K562 (cell line): ENCODE measurements at regions not wholly inside any gene's neighbourhood (a gene's known extent, or its start where the extent isn't known, plus 50 kb on each side); places are given as distances from the start of the nearest gene placed in this dataset.

Experiments used
- ATAC-seq: fragments of 200-7000 bp; cut with Tn5 transposase; 3 replicates; pipeline ENCODE4 v1.9.1; 2020; ENCODE audit warnings: moderate library complexity
- BruUV-seq: library from RNA; stranded (reverse); fragments of 400-500 nt; replicated peaks from 2 replicates; lab custom pipeline; 2021; lab: Mats Ljungman, UMichigan
- CTCF ChIA-PET: fragments of 300-600 bp; formaldehyde crosslinking; extraction: SDS; loops from one replicate; lab custom pipeline; 2021; ENCODE audit warnings: low intra/inter-chr PET ratio; lab: Yijun Ruan, JAX
- POLR2A ChIA-PET: fragments of 300-600, 350-650 bp; sonication (Branson Sonifier 250); formaldehyde crosslinking; extraction: SDS; loops from one replicate; lab custom pipeline; 2021; ENCODE audit warnings: antibody characterized with exemption, inconsistent platforms; lab: Yijun Ruan, JAX
- DNase-seq, 4 experiments: peaks; one replicate each; pipeline versions ENCODE4 v3.0.0 to v3.0.0-alpha.2; 2011 to 2018; ENCODE audit warnings: low spot score in 3 of 4, mixed read lengths in 3 of 4; ENCODE audit errors: extremely low read depth in 1 of 4
- FAIRE-seq: peaks from 2 replicates; lab custom pipeline; 2011; peaks lifted over from hg19 to GRCh38; lab: Jason Lieb, UNC
- H2AFZ ChIP-seq: 2 replicates; pipeline ENCODE4 v1.6.0; 2011; ENCODE audit warnings: low read depth, low read length, control low read depth, inconsistent platforms
- H3K27ac ChIP-seq: fragments of 200-600 bp; 3 replicates; pipeline ENCODE4 v1.8.0; 2011; ENCODE audit warnings: low read depth, mild to moderate bottlenecking, control low read depth, inconsistent platforms, low read length, moderate library complexity, mixed read lengths; ENCODE audit errors: extremely low read depth
- H3K27me3 ChIP-seq, 2 experiments: fragments of 300-600 bp in 1 of 2; 2 replicates in 1 of 2; 3 replicates in 1 of 2; pipeline versions ENCODE4 v1.6.0 to v1.8.0; 2011; ENCODE audit warnings: inconsistent platforms in 2 of 2, low read length in 2 of 2, mild to moderate bottlenecking in 1 of 2, mixed read lengths in 1 of 2, moderate library complexity in 1 of 2; ENCODE audit not compliant: control insufficient read depth in 2 of 2, insufficient read depth in 2 of 2
- H3K36me3 ChIP-seq: fragments of 300-600 bp; 3 replicates; pipeline ENCODE4 v1.8.0; 2011; ENCODE audit warnings: mild to moderate bottlenecking, low read length, inconsistent platforms; ENCODE audit not compliant: control insufficient read depth, insufficient read depth
- H3K4me1 ChIP-seq, 2 experiments: fragments of 200-600 bp in 1 of 2; replicated peaks in 1 of 2; 2 replicates in 1 of 2; 3 replicates in 1 of 2; pipeline versions ENCODE4 v1.5.1 to v1.8.0; 2011; ENCODE audit warnings: inconsistent platforms in 2 of 2, low read length in 2 of 2, mild to moderate bottlenecking in 1 of 2, mixed read lengths in 1 of 2, moderate library complexity in 1 of 2; ENCODE audit not compliant: control insufficient read depth in 2 of 2, insufficient read depth in 2 of 2
- H3K4me2 ChIP-seq: 2 replicates; pipeline ENCODE4 v1.6.1; 2011; ENCODE audit warnings: low read length, control low read depth, inconsistent platforms, mixed read lengths; ENCODE audit not compliant: insufficient read depth
- H3K4me3 ChIP-seq: fragments of 200-600 bp; sonication (generic), shearing (Covaris generic); 2 replicates; pipeline ENCODE4 v1.5.1; 2016; ENCODE audit warnings: control low read depth, inconsistent platforms
- H3K79me2 ChIP-seq: fragments of 200-600 bp; 3 replicates; pipeline ENCODE4 v1.8.0; 2011; ENCODE audit warnings: low read length, inconsistent platforms; ENCODE audit not compliant: control insufficient read depth, insufficient read depth
- H3K9ac ChIP-seq, 2 experiments: 2 replicates each; pipeline versions ENCODE4 v1.6.0 to v1.6.1; 2011; ENCODE audit warnings: low read depth in 2 of 2, low read length in 2 of 2, control low read depth in 1 of 2, inconsistent platforms in 1 of 2, mild to moderate bottlenecking in 1 of 2, mixed read lengths in 1 of 2; ENCODE audit not compliant: insufficient read depth in 1 of 2
- H3K9me1 ChIP-seq: one replicate; pipeline ENCODE4 v1.6.0; 2011; ENCODE audit warnings: inconsistent platforms, mild to moderate bottlenecking, low read length, moderate library complexity; ENCODE audit not compliant: control insufficient read depth, insufficient read depth
- H3K9me3 ChIP-seq: replicated peaks from 2 replicates; pipeline ENCODE4 v1.5.1; 2011; ENCODE audit warnings: low read depth, low read length, inconsistent platforms; ENCODE audit not compliant: control insufficient read depth, insufficient read depth
- H4K20me1 ChIP-seq: replicated peaks from 2 replicates; pipeline ENCODE4 v1.6.1; 2011; ENCODE audit warnings: low read length, inconsistent platforms, mixed read lengths; ENCODE audit not compliant: control insufficient read depth, insufficient read depth
- BDP1 ChIP-seq: IDR thresholded peaks from 3 replicates; pipeline ENCODE4 v1.6.1; 2011; ENCODE audit not compliant: insufficient read length, insufficient read depth
- CBX1 ChIP-seq: sonication (generic); IDR thresholded peaks from 2 replicates; pipeline ENCODE4 v1.6.1; 2016; ENCODE audit warnings: antibody characterized with exemption, low read depth, mild to moderate bottlenecking
- CBX3 ChIP-seq, 2 experiments: IDR thresholded peaks; 1 replicate in 1 of 2; 2 replicates in 1 of 2; pipeline ENCODE4 v1.6.1; 2012; ENCODE audit warnings: inconsistent platforms in 2 of 2, low read length in 2 of 2, borderline replicate concordance in 1 of 2, control low read depth in 1 of 2
- CHD1 ChIP-seq: fragments of 200-600 bp; sonication (generic); IDR thresholded peaks from one replicate; pipeline ENCODE4 v1.6.1; 2012; ENCODE audit warnings: mild to moderate bottlenecking, moderate library complexity, low read length, inconsistent platforms
- FIP1L1 ChIP-seq: fragments of 200-400 bp; formaldehyde crosslinking; IDR thresholded peaks from 2 replicates; pipeline ENCODE4 v1.6.1; 2018; ENCODE audit warnings: mild to moderate bottlenecking, low read depth, low read length; ENCODE audit not compliant: poor library complexity, severe bottlenecking
- GTF2A2 ChIP-seq: IDR thresholded peaks from 2 replicates; pipeline ENCODE4 v1.6.1; 2016; ENCODE audit warnings: mild to moderate bottlenecking, missing genetic modification characterization, missing compliant biosample characterization
- HDAC6 ChIP-seq: IDR thresholded peaks from 2 replicates; pipeline ENCODE4 v1.6.1; 2012; ENCODE audit warnings: low read depth, mild to moderate bottlenecking, control low read depth, inconsistent platforms, low read length, moderate library complexity
- KAT2B ChIP-seq: IDR thresholded peaks from one replicate; pipeline ENCODE4 v1.6.1; 2012; ENCODE audit warnings: low read depth, mild to moderate bottlenecking, control low read depth, inconsistent platforms, low read length, moderate library complexity
- MAFG ChIP-seq: fragments of 450-650 bp; conservative IDR thresholded peaks from 2 replicates; pipeline ENCODE4 v1.6.1; 2016; ENCODE audit warnings: missing genetic modification characterization, missing compliant biosample characterization
- SAP30 ChIP-seq: fragments of 200-600 bp; sonication (generic); IDR thresholded peaks from 2 replicates; pipeline ENCODE4 v1.6.1; 2012; ENCODE audit warnings: borderline replicate concordance, low read depth, mild to moderate bottlenecking, moderate library complexity, low read length, control low read depth, inconsistent platforms; ENCODE audit not compliant: insufficient read depth, poor library complexity, severe bottlenecking
- SMAD1 ChIP-seq: fragments of 150-350 bp; IDR thresholded peaks from 2 replicates; pipeline ENCODE4 v1.6.1; 2014; ENCODE audit warnings: low read length, low read depth; ENCODE audit not compliant: partially characterized antibody
- SP2 ChIP-seq: IDR thresholded peaks from 2 replicates; pipeline ENCODE4 v1.6.1; 2011; ENCODE audit warnings: mild to moderate bottlenecking, low read depth, low read length, moderate library complexity; ENCODE audit not compliant: poor library complexity, severe bottlenecking; ENCODE audit errors: extremely low read depth
- SRSF7 ChIP-seq: fragments of 200-400 bp; formaldehyde crosslinking; optimal IDR thresholded peaks from 2 replicates; pipeline ENCODE3; 2017; ENCODE audit warnings: mild to moderate bottlenecking, low read depth, low read length
- SUPT5H ChIP-seq: fragments of 450-650 bp; IDR thresholded peaks from 2 replicates; pipeline ENCODE4 v1.6.1; 2016
- TCF3 ChIP-seq: sonication (generic); formaldehyde crosslinking; IDR thresholded peaks from 2 replicates; pipeline ENCODE4 v1.4.0; 2020; ENCODE audit warnings: mild to moderate bottlenecking, missing genetic modification reagents
- USF2 ChIP-seq: sonication (generic); formaldehyde crosslinking; IDR thresholded peaks from 2 replicates; pipeline ENCODE4 v1.5.0; 2020; ENCODE audit warnings: missing genetic modification reagents
- ZFP1 ChIP-seq: fragments of 450-650 bp; formaldehyde crosslinking; IDR thresholded peaks from 2 replicates; pipeline ENCODE4 v1.4.0; 2020; ENCODE audit warnings: mild to moderate bottlenecking, mixed read lengths
- ZMIZ1 ChIP-seq, 2 experiments: fragments of 150-350 bp in 1 of 2; IDR thresholded peaks; 2 replicates each; pipeline ENCODE4 v1.6.1; 2012 to 2016; ENCODE audit warnings: low read depth in 2 of 2, low read length in 2 of 2, mild to moderate bottlenecking in 1 of 2, moderate library complexity in 1 of 2
- ZNF449 ChIP-seq: fragments of 250-450 bp; sonication (Bioruptor Pico); IDR thresholded peaks from 2 replicates; pipeline ENCODE4 v1.8.0; 2022; ENCODE audit warnings: moderate library complexity, mild to moderate bottlenecking, inconsistent platforms
- WGBS: fragments of 100-300 bp; shearing (Covaris generic); methylation state at CpG from one replicate; pipeline ENCODE4 v1.1.6; 2016; ENCODE audit warnings: low coverage, mixed read lengths; ENCODE audit not compliant: insufficient coverage; ENCODE audit errors: missing lambda C conversion rate; 5-methylcytosine and 5-hydroxymethylcytosine counted together
- in situ Hi-C: fragments of 300-500 bp; cut with MboI; formaldehyde crosslinking; loops from 4 replicates; pipeline ENCODE4 v1.15.0; 2018; ENCODE audit warnings: inconsistent platforms, mixed read lengths
- intact Hi-C: fragments of 100-400 bp; cut with micrococcal nuclease; formaldehyde crosslinking; loops from 2 replicates; pipeline ENCODE4 v1.14.2; 2022

- in situ Hi-C loops (no loop called here), intact Hi-C loops (no loop called here)
- FAIRE-seq (no peak), ATAC-seq (no peak), DNase-seq (no peak)
- POLR2A ChIA-PET, result no interaction called here
- Histone ChIP-seq H3K9me1 (no peaks in the 10 kb centered on the region), H4K20me1 (no peaks in the 10 kb centered on the region), H3K9ac (no peak overlapping the region), H3K27ac (no peak overlapping the region), H3K4me1 (no peaks in the 10 kb centered on the region), H3K4me2 (no peak overlapping the region), H3K36me3 (no peaks in the 10 kb centered on the region), H3K27me3 (no peaks in the 10 kb centered on the region), H3K4me3 (no peak overlapping the region), H3K9me3 (no peaks in the 10 kb centered on the region), H3K79me2 (no peaks in the 10 kb centered on the region), H2AFZ (no peak overlapping the region)
- CTCF ChIA-PET, result no interaction called here
- WGBS, result 21% methylated on average over 3 of the region's 3 CpGs
- BruUV-seq, result no TSS peak
- no peak for TF ChIP-seq SP2
- TF ChIP-seq KAT2B, result no peak
- no peak for TF ChIP-seq ZFP1
- no peak for TF ChIP-seq HDAC6
- no peak for TF ChIP-seq FIP1L1
- TF ChIP-seq MAFG (tag), result peak; percentile 28; the same call in 1 of the 2 replicates
- no peak for TF ChIP-seq SUPT5H
- TF ChIP-seq BDP1, result no peak
- no peak for TF ChIP-seq SAP30
- no peak for TF ChIP-seq ZNF449 (CRISPR knock-in tag)
- TF ChIP-seq SRSF7, result no peak
- no peak for TF ChIP-seq CHD1
- no peak for TF ChIP-seq ZMIZ1 (IDR thresholded peaks at IDR 0.05; ENCODE audit: low read depth in 2 of 2, low read length in 2 of 2)
- no peak for TF ChIP-seq CBX1
- TF ChIP-seq USF2 (CRISPR knock-in tag), result no peak
- TF ChIP-seq SMAD1, result no peak
- TF ChIP-seq TCF3 (CRISPR knock-in tag), result no peak
- no peak for TF ChIP-seq CBX3 (IDR thresholded peaks at IDR 0.05; ENCODE audit: borderline replicate concordance in 1 of 2, low read length in 2 of 2)
- TF ChIP-seq GTF2A2 (tag), result no peak
Measured at GRCh38 chr4:123581802-123582201, 185.2 kb downstream of the SPRY1 start.
